PC-3 (cell line): ENCODE measurements at regions not wholly inside any gene's neighbourhood (a gene's known extent, or its start where the extent isn't known, plus 50 kb on each side); places are given as distances from the start of the nearest gene placed in this dataset.

Source experiments
- ATAC-seq: fragments of 200-7000 bp; cut with Tn5 transposase; 2 replicates; pipeline ENCODE4 v1.9.1; 2020; ENCODE audit warnings: mild to moderate bottlenecking, moderate library complexity
- BruUV-seq: library from RNA; stranded (reverse); fragments of 400-500 nt; replicated peaks from 2 replicates; lab custom pipeline; 2021; lab: Mats Ljungman, UMichigan
- CTCF ChIA-PET: fragments of 300-600 bp; sonication (Branson Sonifier 250); formaldehyde crosslinking; loops from one replicate; lab custom pipeline; 2022; ENCODE audit warnings: antibody characterized with exemption; lab: Charles Lee
- POLR2A ChIA-PET: fragments of 300-600 bp; sonication (Branson Sonifier 250); formaldehyde crosslinking; loops from one replicate; lab custom pipeline; 2022; ENCODE audit warnings: antibody characterized with exemption; ENCODE audit not compliant: unreplicated experiment; lab: Charles Lee
- DNase-seq: peaks from one replicate; pipeline ENCODE4 v3.0.0-alpha.2; 2015
- H2AFZ ChIP-seq: fragments of 300-600 bp; sonication (generic); 2 replicates; pipeline ENCODE4 v1.6.0; 2016; ENCODE audit warnings: antibody characterized with exemption, low read length
- H3F3A ChIP-seq: fragments of 300-600 bp; sonication (generic); one replicate; pipeline ENCODE4 v1.6.0; 2017; ENCODE audit warnings: antibody characterized with exemption, low read length, control low read depth, mild to moderate bottlenecking; ENCODE audit not compliant: unreplicated experiment
- H3K27ac ChIP-seq: fragments of 300-600 bp; sonication (generic); 2 replicates; pipeline ENCODE4 v1.5.1; 2016; ENCODE audit warnings: mild to moderate bottlenecking, low read length
- H3K27me3 ChIP-seq: fragments of 300-600 bp; sonication (generic); 2 replicates; pipeline ENCODE4 v1.6.1; 2016; ENCODE audit warnings: low read length, mixed read lengths
- H3K36me3 ChIP-seq: fragments of 300-600 bp; sonication (generic); 2 replicates; pipeline ENCODE4 v1.6.1; 2016; ENCODE audit warnings: low read depth, mixed run types, low read length, mixed read lengths
- H3K4me1 ChIP-seq: fragments of 300-600 bp; sonication (generic); 2 replicates; pipeline ENCODE4 v1.5.1; 2016; ENCODE audit warnings: low read length; ENCODE audit not compliant: insufficient read depth
- H3K4me2 ChIP-seq: fragments of 300-600 bp; sonication (generic); 2 replicates; pipeline ENCODE4 v1.6.0; 2016; ENCODE audit warnings: low read length
- H3K4me3 ChIP-seq: fragments of 300-600 bp; sonication (generic); 2 replicates; pipeline ENCODE4 v1.5.1; 2016; ENCODE audit warnings: mild to moderate bottlenecking, low read length, mixed read lengths
- H3K79me2 ChIP-seq: fragments of 300-600 bp; sonication (generic); 2 replicates; pipeline ENCODE4 v1.6.1; 2017; ENCODE audit warnings: low read length, mixed read lengths
- H3K9ac ChIP-seq: fragments of 300-600 bp; sonication (generic); 2 replicates; pipeline ENCODE4 v1.6.0; 2016; ENCODE audit warnings: mild to moderate bottlenecking, low read length
- H3K9me2 ChIP-seq: fragments of 300-600 bp; sonication (generic); replicated peaks from 2 replicates; pipeline ENCODE4 v1.6.1; 2016; ENCODE audit warnings: mixed run types, low read length, mixed read lengths
- H3K9me3 ChIP-seq: fragments of 300-600 bp; sonication (generic); 2 replicates; pipeline ENCODE4 v1.6.1; 2016; ENCODE audit warnings: low read length, mixed read lengths
- H4K20me1 ChIP-seq: fragments of 300-600 bp; sonication (generic); 2 replicates; pipeline ENCODE4 v1.6.1; 2016; ENCODE audit warnings: low read length, mixed read lengths
- EZH2 ChIP-seq: fragments of 300-600 bp; sonication (generic); IDR thresholded peaks from one replicate; pipeline ENCODE4 v1.6.1; 2017; ENCODE audit warnings: antibody characterized with exemption, mild to moderate bottlenecking, low read length; ENCODE audit not compliant: unreplicated experiment
- EZH2phosphoT487 ChIP-seq: fragments of 300-600 bp; sonication (generic); IDR thresholded peaks from 2 replicates; pipeline ENCODE4 v1.6.1; 2018; ENCODE audit warnings: mild to moderate bottlenecking, antibody characterized with exemption, low read length, borderline replicate concordance
- intact Hi-C: fragments of 100-400 bp; cut with micrococcal nuclease; formaldehyde crosslinking; loops from 2 replicates; pipeline ENCODE4 v1.9.0; 2023
- TF ChIP-seq, protein P1 (sequence below): fragments of 300-600 bp; sonication (generic); conservative IDR thresholded peaks from 2 replicates; pipeline ENCODE4 v1.5.1; 2017; ENCODE audit warnings: antibody characterized with exemption, low read depth, mild to moderate bottlenecking, low read length

DNA sequence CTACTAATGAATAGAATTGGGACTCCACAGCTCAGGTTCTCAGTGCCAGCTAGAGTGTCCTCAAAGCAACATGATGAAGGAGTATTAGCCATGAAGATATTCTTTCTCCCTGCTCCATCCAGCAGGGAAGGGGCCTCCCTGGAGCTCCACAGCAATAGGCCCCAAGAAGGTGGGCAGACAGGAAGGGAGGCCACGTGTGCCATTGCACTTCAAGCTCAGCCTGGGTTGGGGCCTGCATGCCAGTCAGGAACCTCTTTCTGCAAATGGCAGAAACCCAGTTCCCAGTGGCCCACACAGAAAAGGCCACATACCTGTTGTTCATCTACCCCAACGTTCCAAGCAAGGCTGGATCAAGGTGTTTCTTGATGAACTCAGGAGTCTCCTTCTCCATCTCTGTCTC lies 357.5 kb upstream of the SFSWAP start:
- CTCF ChIA-PET: no interaction called here
- ATAC-seq: no peak
- POLR2A ChIA-PET: no interaction called here
- Histone ChIP-seq H4K20me1 (no peaks in the 10 kb centered on the region), H3K9me2 (no peaks in the 10 kb centered on the region), H3K9me3 (no peaks in the 10 kb centered on the region), H3K4me2 (no peak overlapping the region), H3K27me3 (peaks cover 76% of the 10 kb centered on the region), H3K36me3 (no peaks in the 10 kb centered on the region), H3K9ac (no peak overlapping the region), H3K4me1 (no peaks in the 10 kb centered on the region), H3K79me2 (no peaks in the 10 kb centered on the region), H3K27ac (no peak overlapping the region), H3K4me3 (no peak overlapping the region), H3F3A (no peaks in the 10 kb centered on the region), H2AFZ (no peak overlapping the region)
- no peak for DNase-seq
- intact Hi-C loops: no loop called here
- TF ChIP-seq, protein P1, sequence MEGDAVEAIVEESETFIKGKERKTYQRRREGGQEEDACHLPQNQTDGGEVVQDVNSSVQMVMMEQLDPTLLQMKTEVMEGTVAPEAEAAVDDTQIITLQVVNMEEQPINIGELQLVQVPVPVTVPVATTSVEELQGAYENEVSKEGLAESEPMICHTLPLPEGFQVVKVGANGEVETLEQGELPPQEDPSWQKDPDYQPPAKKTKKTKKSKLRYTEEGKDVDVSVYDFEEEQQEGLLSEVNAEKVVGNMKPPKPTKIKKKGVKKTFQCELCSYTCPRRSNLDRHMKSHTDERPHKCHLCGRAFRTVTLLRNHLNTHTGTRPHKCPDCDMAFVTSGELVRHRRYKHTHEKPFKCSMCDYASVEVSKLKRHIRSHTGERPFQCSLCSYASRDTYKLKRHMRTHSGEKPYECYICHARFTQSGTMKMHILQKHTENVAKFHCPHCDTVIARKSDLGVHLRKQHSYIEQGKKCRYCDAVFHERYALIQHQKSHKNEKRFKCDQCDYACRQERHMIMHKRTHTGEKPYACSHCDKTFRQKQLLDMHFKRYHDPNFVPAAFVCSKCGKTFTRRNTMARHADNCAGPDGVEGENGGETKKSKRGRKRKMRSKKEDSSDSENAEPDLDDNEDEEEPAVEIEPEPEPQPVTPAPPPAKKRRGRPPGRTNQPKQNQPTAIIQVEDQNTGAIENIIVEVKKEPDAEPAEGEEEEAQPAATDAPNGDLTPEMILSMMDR: no peak
- no peak for TF ChIP-seq EZH2
- no peak for TF ChIP-seq EZH2phosphoT487
- BruUV-seq: no TSS peak

GRCh38 chr12:131353826-131354225 lies 357.1 kb upstream of the SFSWAP start:
- Histone ChIP-seq H3K9me2 (no peaks in the 10 kb centered on the region), H3K4me3 (no peak overlapping the region), H3K9ac (no peak overlapping the region), H2AFZ (no peak overlapping the region), H3K36me3 (no peaks in the 10 kb centered on the region), H3F3A (no peaks in the 10 kb centered on the region), H3K79me2 (no peaks in the 10 kb centered on the region), H3K27me3 (peaks cover 76% of the 10 kb centered on the region), H3K27ac (no peak overlapping the region), H3K9me3 (no peaks in the 10 kb centered on the region), H3K4me1 (no peaks in the 10 kb centered on the region), H3K4me2 (no peak overlapping the region), H4K20me1 (no peaks in the 10 kb centered on the region)
- TF ChIP-seq EZH2phosphoT487: no peak
- TF ChIP-seq, protein P1: no peak
- no peak for TF ChIP-seq EZH2
- BruUV-seq: no TSS peak
- ATAC-seq: no peak
- peak; percentile 7 for DNase-seq
- ChIA-PET CTCF (no interaction called here), POLR2A (no interaction called here)
- intact Hi-C loops: no loop called here

DNA sequence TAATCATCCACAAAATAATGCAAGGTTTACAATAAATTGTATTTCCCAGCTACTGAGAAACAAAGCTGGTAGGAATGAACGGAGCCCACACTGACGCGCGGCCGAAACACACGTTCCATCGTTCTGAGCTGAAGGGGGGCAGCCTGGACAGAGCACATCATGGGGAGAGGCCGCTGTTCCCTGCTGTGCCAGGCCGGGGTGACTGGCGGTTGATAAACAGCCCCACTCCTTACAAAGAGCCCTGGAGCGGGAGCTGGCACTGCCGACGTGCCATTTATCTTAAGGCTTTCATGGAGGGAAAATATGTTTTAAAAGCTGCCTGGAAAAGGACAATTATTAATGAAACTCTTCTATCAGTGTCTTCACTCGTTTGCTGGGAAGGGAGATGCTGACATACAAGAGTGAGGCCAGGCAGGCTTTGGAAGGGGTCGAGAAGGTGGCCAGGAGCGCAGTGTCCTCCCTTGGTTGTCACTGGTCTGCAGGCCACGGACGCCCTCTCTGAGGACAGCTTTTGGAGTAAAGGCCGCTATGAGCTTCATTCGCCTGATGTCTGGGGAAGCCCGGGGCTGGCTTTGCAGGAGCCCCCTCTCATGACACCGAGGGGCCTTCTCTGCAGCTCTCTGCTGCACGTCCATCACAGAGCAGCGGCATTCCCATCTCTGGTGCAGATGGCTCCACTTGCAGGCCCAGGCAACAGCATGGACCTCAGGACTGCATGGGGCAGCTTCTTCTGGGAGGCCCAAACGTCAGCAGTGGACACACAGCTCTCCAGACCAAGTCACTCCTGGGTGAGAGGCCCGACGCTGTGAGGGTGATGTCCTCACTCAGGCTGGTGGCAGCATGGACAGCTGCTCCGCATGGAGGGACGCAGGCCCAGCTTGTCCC lies 355.3 kb upstream of the SFSWAP start:
- CTCF ChIA-PET: interaction anchor here (0.6 kb wide), 1 partner anchor 97 kb away, joined by 4 read pairs; no protein-coding TSS in a partner anchor
- intact Hi-C loops: no loop called here
- no peaks in the 10 kb centered on the region for H3K36me3 ChIP-seq

More for the DNA sequence above, 355.3 kb upstream of the SFSWAP start:
- Histone ChIP-seq H2AFZ (no peak overlapping the region), H3K9me3 (no peaks in the 10 kb centered on the region), H3K9me2 (no peaks in the 10 kb centered on the region), H3K27me3 (peaks cover 79% of the 10 kb centered on the region), H3K4me1 (no peaks in the 10 kb centered on the region), H3K4me2 (no peak overlapping the region), H3K79me2 (no peaks in the 10 kb centered on the region), H3F3A (no peaks in the 10 kb centered on the region), H3K27ac (no peak overlapping the region), H3K9ac (no peak overlapping the region), H3K4me3 (no peak overlapping the region), H4K20me1 (no peaks in the 10 kb centered on the region)
- no TSS peak for BruUV-seq
- TF ChIP-seq EZH2phosphoT487 (no peak), EZH2 (no peak)
- TF ChIP-seq, protein P1: no peak
- no peak for DNase-seq
- POLR2A ChIA-PET: no interaction called here
- no peak for ATAC-seq
